GM18909 (cell line): ENCODE measurements at regions not wholly inside any gene's neighbourhood (a gene's known extent, or its start where the extent isn't known, plus 50 kb on each side); places are given as distances from the start of the nearest gene placed in this dataset.
"Not testable (repeated sequence)": the region's sequence is repeated elsewhere in the genome, so short reads cannot be mapped to it uniquely, and the experiment has no call there.

Experiments
- ATAC-seq: cut with Tn5 transposase; IDR thresholded peaks from one replicate; pipeline ENCODE4 v1.9.1; 2021; ENCODE audit warnings: mild to moderate bottlenecking; ENCODE audit not compliant: unreplicated experiment, poor library complexity

DNA sequence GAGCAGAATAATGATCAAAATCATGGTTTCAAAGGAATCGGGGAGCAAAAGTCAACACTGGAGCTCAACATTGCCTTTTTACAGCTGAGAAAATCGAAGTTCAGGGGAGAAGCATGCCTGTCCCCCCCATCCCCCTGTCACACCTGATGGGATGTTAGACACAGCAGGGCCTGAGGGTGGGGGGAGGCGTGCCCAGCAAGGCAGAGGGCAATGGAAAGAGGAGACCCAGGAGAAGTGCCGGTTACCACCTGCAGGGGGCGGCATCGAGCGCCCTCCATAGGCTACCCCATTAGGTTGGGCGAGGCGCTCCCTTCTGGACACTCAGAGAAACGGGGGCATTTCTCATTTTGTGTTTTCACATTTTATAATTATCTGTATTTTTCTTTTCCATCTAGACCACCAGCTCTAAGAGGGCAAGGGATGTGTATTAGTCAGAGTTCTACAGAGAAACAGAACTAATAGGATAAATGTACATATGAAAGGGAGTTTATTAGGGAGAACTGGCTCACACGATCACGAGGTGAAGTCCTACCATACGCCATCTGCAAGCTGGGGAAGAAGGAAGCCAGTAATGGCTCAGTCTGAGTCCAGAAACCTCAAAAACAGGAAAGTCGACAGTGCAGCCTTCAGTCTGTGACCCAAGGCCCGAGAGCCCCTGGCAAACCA lies 271.3 kb downstream of the LRATD1 start:
- peak; percentile 99 for ATAC-seq

DNA sequence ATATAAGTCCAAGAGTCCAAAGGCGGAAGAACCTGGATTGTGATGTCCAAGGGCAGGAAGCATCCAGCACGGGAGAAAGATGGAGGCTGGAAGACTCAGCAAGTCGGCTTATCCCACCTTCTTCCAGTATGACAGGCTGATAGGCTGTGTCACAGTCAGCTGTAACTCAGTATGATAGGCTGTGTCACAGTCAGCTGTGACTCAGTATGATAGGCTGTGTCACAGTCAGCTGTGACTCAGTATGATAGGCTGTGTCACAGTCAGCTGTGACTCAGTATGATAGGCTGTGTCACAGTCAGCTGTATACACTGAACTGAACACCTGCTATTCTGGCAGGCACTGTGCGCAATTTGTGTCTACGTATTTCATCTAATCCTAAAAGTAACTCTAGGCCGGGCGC lies 271.9 kb downstream of the LRATD1 start:
- not testable (repeated sequence) for ATAC-seq

DNA sequence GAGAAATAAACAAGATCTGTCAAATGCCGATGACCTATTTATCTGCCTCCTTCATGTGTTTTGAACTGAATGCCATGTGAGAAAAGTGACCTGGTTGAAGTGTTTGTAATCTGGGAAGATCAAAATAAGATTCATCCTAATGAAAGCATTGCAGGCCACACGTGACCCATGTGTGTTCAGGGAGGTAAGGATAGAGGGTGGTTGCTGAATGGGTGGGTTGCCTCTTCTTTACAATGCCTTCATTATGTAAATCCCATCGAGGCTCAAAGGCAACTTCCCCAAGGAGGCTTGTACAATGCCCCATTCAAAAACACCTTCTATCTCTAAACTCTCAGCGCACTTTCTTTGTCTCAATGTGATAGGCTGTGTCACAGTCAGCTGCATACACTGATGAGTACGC lies 273.1 kb downstream of the LRATD1 start:
- ATAC-seq, result no peak

DNA sequence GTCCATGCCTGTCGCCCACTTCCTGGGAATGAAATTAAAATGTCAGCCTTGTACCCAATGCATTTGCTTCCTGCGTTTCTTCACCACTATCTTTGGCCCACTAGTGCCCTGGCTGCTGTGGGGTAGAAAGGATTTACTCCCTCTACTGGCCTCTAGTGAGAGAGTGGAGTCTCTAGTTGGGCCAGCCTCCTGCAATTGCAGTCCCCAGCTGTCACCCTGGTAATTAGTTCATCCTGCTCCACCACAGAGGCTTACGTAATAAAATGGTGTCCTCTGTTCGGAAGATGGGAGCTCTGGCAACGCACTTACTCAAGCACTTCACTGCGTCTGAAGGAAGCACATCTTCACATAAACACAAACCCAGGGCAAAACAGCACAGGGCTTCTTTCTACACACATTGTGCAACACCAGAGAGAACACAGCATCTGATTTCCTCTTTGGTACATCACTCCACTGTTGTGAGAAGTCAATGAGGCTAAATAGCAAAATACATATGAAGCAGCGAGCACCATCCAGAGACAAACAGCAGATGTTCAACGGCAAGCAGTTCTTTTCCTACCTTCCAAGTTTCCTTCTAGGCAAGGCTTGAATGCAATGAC lies 274.6 kb downstream of the LRATD1 start:
- ATAC-seq, result no peak

DNA sequence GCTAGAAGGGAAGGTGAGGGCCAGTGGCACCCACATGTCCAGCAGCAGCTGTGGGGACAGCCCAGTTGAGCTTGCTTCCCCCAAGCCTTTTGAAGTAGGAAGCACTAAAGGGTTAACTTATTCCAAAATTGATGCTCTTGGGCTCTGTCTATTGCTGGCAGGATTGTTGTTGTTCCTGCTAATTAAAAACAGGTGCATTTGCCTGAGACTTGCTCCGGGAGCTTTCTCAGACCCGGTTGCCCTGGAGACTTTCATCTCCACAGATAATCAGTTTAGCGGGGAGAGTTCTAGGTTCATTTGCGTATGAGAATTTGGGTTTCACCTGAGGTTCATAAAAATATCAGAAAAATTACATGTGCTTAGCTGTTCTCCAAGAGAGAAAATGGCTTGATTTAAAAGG lies 277.3 kb downstream of the LRATD1 start:
- ATAC-seq, result no peak

DNA sequence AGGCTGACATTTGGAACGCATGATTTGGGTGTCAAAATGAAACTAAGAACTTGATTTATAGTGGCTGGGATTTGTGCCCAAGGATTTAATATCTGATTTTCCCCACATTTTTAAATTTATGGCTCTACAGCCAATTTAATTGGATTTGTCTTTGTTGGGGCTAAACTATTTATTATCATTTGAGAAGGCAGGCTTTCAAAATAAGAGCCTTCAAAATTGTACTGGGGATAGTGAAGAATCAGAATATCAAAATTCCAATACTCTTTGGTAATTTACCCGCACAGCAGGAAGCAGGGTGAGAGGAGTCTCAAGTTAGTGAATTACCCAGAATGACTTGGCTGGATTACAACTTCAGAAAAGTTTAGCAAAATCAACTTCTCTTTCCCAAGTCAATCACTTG lies 278.1 kb downstream of the LRATD1 start:
- no peak for ATAC-seq

DNA sequence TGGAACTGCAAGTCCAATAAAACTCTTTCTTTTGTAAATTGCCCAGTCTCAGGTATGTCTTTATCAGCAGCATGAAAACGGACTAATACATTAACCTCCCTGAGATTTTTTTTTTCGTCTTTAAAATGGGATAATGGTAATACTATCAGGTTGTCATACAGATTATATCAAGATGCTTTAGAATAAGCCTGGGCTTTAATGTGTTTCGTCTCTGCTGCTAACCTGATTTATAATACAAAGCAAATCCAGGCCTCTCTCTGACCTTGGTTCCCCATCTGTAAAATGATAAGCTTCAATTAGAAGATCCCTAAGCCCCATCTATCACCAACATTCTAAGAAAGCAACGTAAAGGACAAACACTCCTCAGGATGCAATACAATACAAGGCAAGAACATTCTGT lies 283.5 kb downstream of the LRATD1 start:
- ATAC-seq, result no peak

DNA sequence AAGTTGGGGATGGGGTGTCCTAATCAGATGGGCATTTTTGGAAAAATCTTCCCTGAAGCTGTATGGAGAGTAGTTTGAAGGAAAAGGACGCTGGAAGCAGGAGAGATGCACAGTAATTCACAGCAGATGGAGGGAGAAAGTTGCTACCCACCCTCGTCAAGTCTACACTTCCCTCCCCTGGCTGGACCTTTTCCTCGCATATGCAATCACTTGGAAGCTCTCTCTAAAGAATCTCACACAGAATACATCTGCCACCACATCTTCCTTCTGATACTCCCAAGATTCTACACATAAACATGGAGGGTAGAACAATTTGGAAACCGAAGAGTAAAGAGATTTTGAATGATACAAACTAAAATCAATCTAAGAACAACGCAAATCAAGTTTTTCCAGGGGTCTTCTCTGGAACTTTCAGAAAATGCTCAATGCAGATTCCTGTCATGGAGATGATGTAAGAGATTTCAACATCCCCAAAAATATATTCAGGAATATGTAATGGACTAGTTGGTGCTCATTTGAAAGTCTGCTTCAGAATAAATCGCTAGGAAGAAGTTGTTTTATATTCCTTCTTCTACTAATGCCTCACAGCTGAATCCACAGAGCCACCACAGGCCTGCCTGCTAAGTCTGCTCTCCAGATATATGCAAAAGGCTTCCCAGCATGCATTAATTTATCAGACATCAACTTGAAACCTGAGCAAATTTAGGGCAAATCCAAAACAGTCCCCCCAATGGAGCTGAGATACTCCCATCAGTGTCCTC lies 291.5 kb downstream of the LRATD1 start:
- ATAC-seq, result no peak

DNA sequence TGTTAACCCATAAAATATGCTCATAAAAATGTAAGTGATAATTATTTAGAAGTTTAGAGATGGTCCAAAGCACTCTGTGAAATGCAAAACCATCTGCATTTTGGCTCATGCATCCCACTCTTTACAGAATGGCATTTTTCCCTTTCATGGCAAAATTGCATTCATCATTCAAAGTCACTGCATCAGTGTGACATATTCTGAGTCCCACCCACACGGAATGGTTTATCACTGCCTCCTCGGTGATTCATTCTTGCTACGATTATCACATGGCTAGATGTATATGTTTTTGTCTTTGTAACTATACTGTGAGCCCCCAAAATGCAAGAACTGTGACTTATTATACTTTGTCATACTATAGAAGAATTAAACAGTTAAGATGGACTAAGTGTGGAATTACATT lies 293.0 kb downstream of the LRATD1 start:
- ATAC-seq, result no peak

DNA sequence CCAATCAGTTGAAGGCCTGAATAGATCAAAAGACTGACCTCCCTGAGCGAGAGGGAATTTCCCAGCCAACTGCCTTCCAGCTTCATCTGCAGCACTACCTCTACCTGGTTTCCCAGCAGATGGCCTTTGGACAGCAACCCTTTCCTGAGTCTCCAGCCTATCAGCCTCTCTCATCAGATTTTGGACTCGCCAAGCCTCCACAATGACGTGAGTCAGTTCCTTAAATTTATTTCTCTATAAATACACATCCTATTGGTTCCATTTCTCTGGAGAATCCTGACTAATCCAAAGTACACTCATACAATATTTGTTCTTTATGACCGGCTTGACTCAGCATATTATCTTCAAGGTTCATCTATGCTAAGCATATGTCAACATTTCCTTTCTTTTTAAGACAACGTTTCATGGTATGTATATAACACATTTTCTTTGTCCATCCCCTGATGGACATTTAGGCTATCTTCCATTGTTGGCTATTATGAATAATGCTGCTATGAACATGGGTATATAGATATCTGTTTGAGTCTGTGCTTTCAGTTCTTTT lies 294.6 kb downstream of the LRATD1 start:
- ATAC-seq, result no peak

DNA sequence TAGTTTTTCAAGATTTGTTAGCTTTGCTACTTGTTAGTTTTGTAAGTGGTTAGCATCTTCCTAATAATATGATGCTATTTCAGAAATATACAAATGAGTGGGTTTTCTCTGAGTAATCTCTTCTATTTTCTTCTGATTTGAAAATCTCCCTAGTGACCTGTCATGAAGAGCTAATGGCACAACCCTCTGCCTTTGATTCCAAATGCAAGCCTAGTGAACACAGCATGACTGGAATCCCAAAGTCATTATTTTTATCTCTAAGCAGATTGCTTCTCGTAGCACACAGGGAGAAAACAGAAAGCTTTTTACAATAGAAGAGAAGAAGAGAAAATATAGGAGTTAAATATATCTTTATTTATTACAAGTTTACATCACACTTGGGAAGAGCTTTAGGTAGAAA lies 295.5 kb downstream of the LRATD1 start:
- ATAC-seq, result no peak

DNA sequence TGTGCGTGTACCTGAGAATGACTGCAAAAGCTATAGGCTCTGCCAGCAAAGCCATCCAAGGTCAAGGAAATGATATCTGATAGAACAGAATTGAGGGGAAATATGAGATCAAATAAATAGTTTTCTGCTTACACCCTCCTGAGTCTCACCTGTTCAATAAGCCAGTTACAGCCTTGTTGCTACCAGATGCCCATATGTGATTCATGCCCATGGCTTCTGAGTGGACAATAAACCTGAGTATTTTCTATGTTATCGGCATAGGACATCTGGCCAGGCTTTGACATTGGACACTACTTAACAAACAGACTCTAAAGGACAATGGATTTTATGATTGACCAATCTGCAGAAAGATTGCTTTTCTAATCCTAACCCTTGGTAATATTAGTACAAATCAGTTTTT lies 297.9 kb downstream of the LRATD1 start:
- no peak for ATAC-seq

DNA sequence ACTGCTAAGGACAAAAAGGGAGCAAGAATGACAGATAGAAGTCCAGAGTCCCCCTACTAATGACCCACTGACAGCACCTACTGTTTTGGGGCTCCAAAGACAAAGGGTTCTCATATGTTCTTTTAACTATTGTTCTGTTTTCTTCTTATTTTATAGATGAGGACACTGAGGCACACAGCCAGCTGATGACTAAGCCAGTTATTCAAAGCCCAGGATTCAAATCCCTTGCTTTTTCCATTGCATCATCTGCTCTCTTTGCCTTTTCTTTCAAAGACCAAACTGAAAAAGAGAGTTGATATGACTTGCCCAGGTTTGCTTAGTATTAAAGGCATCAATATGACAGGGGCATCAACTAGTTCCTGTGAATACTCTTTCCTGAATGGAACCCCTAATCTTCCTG lies 299.8 kb downstream of the LRATD1 start:
- no peak for ATAC-seq

DNA sequence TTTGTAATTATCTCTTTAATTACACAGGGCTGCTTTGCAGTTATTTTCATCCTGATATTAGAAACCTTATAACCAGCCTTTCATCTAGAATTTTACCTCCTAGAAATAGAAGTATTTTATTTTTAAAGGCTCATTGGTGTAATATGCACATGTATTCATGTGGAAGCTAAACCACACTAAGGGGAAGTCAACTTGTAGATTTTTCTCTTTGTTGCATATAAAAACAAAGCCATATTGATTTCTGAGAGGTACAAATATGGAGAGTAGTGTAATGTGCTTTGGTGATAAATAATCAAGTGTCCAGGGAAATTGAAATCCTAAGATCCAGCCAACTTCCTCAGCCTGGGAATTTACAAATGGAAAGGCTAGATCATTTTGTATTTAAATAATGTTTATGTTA lies 301.2 kb downstream of the LRATD1 start:
- ATAC-seq, result no peak

DNA sequence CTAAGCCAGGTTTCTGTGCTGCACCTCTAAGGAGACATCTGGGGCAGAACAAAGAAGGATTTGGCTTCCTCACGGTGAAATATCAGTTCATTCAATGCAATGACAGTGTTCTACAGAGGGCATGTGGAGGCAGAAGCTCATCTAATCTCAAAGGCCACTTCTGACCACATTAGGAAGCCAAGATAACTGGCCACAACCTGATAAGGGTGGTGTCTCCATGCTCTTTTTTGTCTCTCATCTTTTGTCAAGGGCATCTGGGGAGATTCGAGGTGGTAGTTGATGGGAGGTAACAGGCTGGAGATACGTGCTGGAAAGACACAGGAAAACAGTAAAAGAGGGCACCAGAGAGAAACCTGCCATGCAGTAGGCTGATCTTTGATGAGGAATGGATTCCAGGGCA lies 303.9 kb downstream of the LRATD1 start:
- ATAC-seq, result no peak

DNA sequence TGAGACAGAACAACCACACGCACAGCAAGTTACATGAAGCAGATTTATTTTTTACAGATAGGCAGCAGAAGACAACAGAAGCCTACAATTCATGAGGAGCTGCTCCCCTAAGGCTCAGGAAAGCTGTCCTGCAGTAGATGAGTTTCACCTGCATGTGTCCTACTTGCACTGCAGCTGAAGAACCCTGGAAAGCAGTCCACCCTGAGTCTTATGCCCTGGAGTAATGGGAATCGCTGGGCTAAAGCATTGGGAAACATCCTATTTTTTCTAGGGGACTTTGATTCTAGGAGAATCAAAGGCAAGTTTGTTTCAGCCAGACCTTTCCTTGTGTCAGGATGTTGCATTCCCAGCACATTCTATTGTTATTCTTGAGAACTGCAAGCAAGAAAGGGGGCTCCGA lies 304.8 kb downstream of the LRATD1 start:
- ATAC-seq, result no peak

DNA sequence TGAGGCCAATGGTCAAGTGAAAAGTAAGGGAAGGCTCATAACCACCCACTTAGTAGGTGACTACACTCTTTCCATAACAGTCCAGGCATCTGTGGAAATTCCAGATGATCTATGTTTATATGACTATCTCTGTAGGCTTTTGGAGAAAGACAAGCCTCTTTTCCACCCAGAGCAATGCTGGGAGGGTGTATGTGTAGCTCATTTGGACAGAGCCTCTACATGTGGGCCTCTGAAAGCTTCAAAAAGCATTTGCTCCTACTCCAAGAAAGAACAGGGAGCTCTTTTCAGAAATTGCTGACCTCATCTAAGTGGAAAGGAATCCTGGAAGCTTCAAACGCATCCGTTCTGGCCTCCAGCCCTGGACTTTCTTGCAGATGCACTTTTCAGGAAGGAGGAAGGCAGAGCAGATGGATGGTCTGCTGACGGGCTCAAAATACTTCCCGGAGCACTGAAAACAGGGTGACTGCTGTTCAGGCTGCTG lies 308.7 kb downstream of the LRATD1 start:
- ATAC-seq, result no peak

DNA sequence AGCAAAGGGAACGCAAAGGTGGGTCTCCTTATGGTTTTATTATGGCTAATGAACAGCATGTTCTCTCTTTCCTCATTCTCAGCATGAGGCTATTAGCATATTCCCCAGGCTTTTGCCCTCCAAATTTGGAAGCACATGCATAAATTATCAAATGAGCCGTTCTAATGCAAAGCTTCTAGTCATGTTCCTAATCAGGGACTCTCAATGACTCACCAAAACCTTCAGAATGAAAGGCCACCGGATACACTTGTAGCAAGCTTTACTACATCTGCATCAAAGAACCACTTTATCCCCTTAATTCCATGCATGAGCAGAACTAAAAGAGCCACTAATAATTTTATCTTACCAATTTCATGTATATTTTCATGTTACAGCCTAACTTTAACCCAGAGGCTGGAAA lies 310.5 kb downstream of the LRATD1 start:
- no peak for ATAC-seq

DNA sequence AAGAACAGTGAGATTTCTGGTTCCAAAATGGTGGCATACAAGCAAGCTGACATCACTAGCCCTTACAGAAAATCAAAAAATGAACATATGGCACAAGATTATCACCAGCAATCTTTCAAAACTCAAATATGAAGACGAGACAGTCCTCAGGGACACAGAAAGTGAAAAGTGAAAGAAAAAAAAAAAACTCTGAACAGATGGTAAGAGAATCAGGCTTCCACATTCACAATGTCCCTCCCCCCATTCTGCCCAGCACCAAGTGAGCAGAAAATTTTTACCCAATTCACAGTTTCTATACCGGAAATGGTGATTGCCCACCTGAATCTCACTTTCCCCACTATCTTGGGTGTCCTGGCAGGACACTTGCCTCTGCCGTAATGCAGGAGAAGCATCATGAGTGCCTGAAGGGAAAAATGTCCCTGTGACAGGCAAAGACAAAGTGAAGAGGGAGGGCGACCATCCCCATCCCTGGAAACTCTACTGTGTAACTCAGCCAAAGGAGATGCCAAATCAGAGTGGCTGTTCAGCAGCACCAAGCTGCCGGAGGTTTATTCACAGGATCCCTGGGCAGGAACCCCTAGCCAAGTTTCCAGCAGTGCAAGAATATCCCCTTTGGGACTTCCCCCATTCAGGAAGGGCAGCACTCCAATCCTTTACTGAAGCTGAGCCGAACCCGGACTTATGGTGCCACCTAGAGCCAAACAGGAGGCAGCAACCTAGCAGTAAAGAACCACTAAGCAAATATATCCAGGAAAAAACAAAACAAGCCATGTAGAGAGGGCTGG lies 312.2 kb downstream of the LRATD1 start:
- ATAC-seq, result peak; percentile 83

DNA sequence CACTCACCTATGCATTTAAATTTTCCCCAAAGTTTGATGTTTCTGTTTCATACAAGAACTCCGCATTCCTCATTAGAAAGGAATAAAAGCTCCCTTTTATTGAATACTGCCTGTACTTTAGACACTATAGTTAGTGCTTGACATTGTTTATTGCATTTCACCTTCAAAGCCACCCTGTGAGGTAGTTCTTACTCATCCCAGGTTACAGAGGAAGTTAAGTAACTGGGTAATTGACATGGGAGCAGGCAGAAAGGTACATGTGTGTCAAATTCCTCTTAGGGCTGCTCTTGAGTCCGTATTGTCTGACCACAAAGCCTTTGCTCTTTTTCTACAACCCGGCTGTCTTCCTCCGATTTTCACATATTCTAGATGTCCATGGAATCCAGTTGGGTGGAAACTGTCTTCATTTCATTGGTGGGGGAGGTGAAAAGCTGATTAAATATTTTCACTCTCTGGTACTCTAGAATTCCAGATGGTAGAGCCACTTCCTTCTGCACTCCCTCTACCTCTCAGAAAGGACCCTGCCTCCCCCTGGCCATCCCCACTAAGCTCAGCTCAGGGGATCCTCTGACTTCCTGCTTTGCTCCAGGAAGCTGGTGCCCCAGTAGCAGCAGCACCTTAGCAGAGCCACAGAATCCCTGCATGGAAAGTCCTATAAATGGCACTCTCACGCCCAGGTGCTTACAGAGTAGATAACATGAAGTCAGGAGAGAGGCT lies 319.2 kb downstream of the LRATD1 start:
- ATAC-seq, result no peak
